CD4-positive, alpha-beta T cell treated with Interleukin-1 beta for 1 hour (primary cell): ENCODE measurements at regions not wholly inside any gene's neighbourhood (a gene's known extent, or its start where the extent isn't known, plus 50 kb on each side); places are given as distances from the start of the nearest gene placed in this dataset.
"Not testable (repeated sequence)": the region's sequence is repeated elsewhere in the genome, so short reads cannot be mapped to it uniquely, and the experiment has no call there.

Experiments used
- DNase-seq, 2 donors: peaks; one replicate each; pipeline ENCODE4 v3.0.0-alpha.2; 2020 to 2022

GRCh38 chr4:189654396-189654795 is 286.3 kb upstream of the FRG1 start:
- DNase-seq, result not testable (repeated sequence)

- DNase-seq, result not testable (repeated sequence)
Measured at GRCh38 chr4:189655817-189656216, 284.9 kb upstream of the FRG1 start.

GRCh38 chr4:189656641-189657040 is 284.0 kb upstream of the FRG1 start:
- DNase-seq, result no peak

- not testable (repeated sequence) for DNase-seq
Measured at GRCh38 chr4:189658259-189658658, 282.4 kb upstream of the FRG1 start.

DNA sequence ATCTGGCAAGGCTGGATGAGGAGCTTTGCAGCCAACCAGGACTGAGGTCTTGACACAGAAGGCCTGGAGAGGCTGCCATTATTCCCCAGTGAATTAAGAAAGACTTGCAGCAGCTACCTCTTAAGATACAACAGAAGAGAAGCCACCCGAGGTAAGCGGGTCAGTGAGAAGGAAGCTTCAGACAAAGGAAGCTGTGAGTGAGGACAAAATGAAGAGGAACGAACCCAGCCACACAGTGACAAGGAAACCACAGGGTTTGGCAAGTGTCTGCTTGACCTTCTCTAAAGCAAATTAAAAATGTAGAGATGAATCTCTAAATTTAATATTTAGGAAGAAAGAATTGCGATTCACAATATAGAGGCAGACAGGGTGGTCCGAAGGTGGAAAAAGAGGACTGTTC is 281.8 kb upstream of the FRG1 start:
- peak in 1 of 2 donors; percentile 31 for DNase-seq

DNA sequence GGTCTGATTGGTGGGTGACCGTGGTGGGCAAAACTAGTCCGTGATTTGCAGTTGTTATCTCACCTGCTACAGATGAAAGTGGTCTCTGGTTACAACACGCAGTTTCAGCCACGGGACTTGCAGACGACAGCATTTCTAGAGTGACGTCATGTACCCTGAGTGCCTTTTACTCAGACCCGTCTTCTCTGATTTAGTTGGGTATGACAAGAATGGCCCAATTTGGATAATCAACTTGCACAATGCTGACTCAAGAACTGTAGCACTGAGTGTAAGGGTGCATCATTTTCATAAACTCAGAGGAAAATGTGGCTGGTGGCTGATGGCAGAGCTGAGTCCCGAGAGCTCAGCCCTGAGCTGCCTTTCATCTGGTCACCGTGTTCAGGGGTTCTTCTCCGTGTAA is 281.4 kb upstream of the FRG1 start:
- peak in 1 of 2 donors; percentile 58 for DNase-seq

- no peak for DNase-seq
Measured at GRCh38 chr4:189660722-189661360, 279.8 kb upstream of the FRG1 start.

- no peak for DNase-seq
Measured at GRCh38 chr4:189664693-189665250, 275.9 kb upstream of the FRG1 start.

DNA sequence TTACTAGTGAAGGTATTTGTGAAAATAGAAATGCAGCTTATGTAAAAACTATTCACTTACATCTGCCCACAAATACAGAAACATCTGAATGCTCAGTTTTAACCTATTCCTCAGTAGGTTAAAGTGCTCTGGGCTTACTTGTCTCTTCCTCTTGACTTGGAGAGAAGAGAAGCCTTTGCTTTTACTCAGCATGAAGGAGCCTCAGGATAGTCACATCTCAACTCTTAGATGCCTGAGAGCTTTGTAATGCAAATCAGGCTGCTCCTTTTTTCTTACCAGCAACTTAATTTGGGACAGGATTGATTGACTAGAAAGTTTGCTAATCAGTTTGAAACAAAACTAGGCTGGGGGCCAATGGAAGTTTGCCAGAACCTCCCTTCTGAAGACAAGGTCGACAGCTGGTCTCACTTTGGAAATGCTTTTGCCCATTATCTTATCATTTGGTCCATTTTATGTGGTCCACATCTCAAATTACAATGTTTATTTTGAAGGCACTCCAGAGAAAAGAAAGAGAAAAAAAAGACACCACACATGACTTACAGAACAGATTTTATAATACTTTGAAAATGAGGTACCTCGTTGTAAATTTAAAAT is 274.9 kb upstream of the FRG1 start:
- not testable (repeated sequence) for DNase-seq

GRCh38 chr4:189667386-189667785 is 273.3 kb upstream of the FRG1 start:
- not testable (repeated sequence) for DNase-seq

DNA sequence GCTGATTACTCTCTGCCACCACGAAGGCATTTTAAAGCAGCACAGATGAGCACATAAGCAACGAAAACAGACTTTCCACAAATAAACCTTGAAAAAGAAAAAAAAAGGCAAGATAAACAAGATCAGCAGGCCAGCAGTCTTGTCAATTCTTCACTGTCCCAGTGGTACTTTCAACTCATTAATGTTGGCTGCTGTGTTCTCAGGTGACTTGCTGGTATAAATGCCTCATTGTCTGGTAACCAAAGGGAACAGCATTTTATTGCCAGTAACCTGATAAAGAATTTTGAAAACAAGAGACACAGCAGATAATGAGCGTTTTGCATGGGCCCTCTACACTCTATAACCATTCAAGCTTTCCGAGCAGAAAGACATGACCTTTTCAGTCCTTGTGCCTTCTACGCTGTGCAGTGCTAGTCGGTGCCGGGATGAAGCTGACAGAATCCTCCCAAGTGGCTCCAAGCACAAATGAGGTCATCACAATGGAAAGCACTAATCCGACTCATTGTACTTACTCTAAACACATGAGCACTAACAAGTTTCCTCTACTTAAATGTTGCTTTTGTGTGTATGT is 242.9 kb upstream of the FRG1 start:
- not testable (repeated sequence) for DNase-seq

GRCh38 chr4:189703000-189703399 is 237.7 kb upstream of the FRG1 start:
- not testable (repeated sequence) for DNase-seq

DNA sequence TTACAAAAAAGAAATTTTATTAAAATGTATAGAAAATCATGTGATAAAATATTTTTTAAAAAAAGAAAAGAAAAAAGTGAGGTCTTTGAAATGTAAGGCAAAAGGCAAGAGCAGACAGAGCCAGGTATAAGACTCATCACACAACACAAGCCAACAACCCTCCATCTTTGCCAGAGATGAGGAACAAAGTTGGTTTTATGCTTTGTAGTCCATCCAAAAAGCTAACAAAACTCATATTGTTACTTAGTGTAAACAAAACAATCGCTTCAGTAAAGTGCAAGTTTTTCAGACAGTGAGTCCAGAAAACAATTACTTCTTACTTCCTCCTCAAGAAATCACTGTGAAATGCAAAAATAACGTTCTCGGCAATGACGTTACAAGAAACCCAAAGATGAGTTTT is 233.9 kb upstream of the FRG1 start:
- DNase-seq, result not testable (repeated sequence)

DNA sequence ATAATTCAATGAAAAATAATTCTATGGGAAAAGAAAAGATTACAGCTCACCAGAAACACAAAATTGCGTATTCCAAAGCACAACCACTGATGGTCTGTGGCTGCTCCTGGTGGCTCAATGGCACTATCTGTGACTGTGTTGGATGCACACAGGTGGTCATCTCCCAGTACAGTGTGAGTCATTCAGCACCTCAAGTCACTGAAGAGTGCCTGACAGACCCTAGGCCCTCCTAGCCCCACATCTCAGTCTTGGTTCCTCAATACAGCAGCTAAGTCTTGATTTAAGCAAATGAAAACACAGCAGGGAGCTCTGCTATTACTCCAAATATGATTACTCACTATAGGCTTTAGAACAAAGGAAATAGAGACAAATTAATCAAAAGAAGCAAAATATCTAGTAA is 233.4 kb upstream of the FRG1 start:
- DNase-seq, result not testable (repeated sequence)

- not testable (repeated sequence) for DNase-seq
Measured at GRCh38 chr4:189711956-189712355, 228.7 kb upstream of the FRG1 start.

DNA sequence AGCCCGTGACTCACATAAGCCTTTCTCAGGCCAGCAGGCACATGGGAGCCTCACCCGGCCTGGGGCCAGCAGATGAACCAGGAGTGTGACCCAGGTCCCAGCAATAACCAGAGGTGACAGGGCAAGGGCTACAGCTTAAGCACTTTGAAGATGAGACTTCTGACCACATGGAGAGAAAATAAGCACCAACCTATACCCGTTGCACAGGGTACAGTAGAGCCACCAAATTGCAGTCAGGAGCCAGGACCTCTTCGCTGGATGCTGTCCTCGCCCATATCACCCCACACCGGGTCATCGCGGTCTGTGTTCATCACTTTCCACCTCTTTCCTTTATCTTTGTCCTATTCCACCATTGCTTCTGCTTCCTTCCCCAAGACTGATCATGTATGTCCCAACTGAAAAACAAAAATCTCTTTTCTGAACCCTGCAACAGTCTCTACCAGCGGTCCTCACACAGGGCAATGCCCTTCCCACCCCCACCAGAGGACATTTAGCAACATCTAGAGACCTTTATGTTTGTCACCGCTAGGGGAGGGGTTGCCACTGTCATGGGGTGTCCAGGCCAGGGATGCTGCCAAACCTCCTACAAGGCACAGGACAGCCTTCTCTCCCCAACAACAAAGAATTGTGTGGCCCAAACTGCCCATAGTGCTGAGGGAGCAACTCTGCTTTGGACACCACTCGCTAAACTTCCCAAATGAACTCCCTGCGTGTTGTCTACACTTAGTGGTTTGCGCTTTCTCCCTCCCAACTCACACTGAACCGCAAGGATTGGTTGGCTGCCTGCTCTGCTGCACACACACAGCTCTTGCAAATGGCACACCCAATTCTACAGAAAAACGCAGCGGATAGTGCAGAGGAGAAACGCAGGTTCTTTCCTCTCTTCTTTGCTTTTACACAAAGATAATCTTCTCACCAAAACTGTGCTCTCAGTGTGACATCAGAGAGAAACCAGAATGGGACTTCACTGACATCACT is 219.4 kb upstream of the FRG1 start:
- DNase-seq, result not testable (repeated sequence)

- not testable (repeated sequence) for DNase-seq
Measured at GRCh38 chr4:189722324-189723003, 218.2 kb upstream of the FRG1 start.

GRCh38 chr4:189727982-189728638 is 212.6 kb upstream of the FRG1 start:
- not testable (repeated sequence) for DNase-seq

DNA sequence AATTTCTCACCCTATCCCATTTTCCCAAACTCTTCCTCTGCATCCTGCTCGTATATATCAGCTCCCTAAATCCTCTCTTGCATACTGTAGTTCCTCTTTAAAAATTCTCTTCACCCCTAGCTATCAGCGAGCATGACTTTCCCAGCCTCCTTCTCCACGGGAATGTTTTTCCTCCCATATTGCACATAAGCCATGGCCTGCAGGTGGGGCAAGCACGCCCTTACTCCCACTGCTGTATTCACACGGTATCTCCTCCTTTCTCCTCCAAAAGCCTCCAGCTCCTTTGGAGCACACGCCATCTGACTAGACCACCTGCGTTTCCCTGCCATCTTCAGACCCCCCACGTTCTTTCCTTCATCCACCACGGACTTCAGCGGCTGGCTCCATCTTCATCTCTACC is 208.7 kb upstream of the FRG1 start:
- not testable (repeated sequence) for DNase-seq

- not testable (repeated sequence) for DNase-seq
Measured at GRCh38 chr4:189733507-189733906, 207.2 kb upstream of the FRG1 start.

DNA sequence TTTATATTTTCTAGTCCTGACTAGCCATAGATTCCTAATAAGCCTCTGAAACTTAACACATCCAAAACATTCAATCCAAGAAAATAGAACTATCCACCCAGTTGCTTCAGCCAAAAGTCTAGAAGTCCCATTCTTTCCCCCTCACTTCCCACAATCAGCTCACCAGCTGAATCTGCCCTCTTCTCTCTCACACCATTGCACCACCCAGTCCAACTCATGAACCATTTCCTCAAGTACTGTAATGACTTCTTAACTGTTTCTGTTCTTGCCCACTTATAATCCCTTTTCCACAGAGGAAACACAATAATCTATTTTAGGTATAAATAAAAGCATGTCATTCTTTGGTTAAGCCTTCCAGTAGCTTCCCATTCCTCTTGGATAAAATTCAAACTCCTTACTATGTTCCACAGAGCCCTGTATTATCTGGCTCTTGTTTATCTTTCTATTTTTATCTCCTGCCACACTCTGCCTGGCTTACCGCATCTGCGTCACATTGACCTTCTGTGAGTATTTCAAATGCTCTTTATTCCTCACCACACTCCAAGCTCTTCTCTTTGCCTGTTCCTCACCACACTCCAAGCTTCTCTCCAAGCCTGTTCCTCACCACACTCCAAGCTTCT is 205.9 kb upstream of the FRG1 start:
- DNase-seq, result not testable (repeated sequence)
